ENCODE measurements at regions not wholly inside any gene's neighbourhood (a gene's known extent, or its start where the extent isn't known, plus 50 kb on each side); places are given as distances from the start of the nearest gene placed in this dataset.
"Not testable (repeated sequence)": the region's sequence is repeated elsewhere in the genome, so short reads cannot be mapped to it uniquely, and the experiment has no call there.

GRCh38 chr2:87255410-87255809 is 233.8 kb upstream of the PLGLB1 start:
- not testable (repeated sequence) for TF ChIP-seq USF2 (IDR thresholded peaks at IDR 0.05); CTCF (IDR thresholded peaks at IDR 0.05); EP300 (IDR thresholded peaks at IDR 0.05); MAFK (IDR thresholded peaks at IDR 0.05; ENCODE audit: partially characterized antibody); MYC (IDR thresholded peaks at IDR 0.05; ENCODE audit: borderline replicate concordance, low read length); MAX (IDR thresholded peaks at IDR 0.05); CBX2 (IDR thresholded peaks at IDR 0.05; ENCODE audit: borderline replicate concordance, low read depth); GATA3 (IDR thresholded peaks at IDR 0.05; ENCODE audit: borderline replicate concordance); HDAC2 (IDR thresholded peaks at IDR 0.05); POLR2AphosphoS2 (conservative IDR thresholded peaks at IDR 0.05; ENCODE audit: low read length); JUN (IDR thresholded peaks at IDR 0.05); REST (IDR thresholded peaks at IDR 0.05); MAZ (IDR thresholded peaks at IDR 0.05; ENCODE audit: borderline replicate concordance, low read depth, low read length)
